SK-N-MC (cell line): ENCODE measurements at regions not wholly inside any gene's neighbourhood (a gene's known extent, or its start where the extent isn't known, plus 50 kb on each side); places are given as distances from the start of the nearest gene placed in this dataset.

Source experiments
- EZH2 ChIP-seq: fragments of 200-600 bp; sonication (generic); IDR thresholded peaks from one replicate; pipeline ENCODE4 v1.6.1; 2017; ENCODE audit warnings: antibody characterized with exemption
- FOXP2 ChIP-seq: optimal IDR thresholded peaks from 2 replicates; pipeline ENCODE3; 2011; ENCODE audit warnings: mild to moderate bottlenecking, moderate library complexity; ENCODE audit not compliant: insufficient read depth; ENCODE audit errors: extremely low read length, control extremely low read depth
- POLR2AphosphoS5 ChIP-seq: IDR thresholded peaks from 2 replicates; pipeline ENCODE4 v1.6.1; 2012; ENCODE audit warnings: mild to moderate bottlenecking, low read depth, low read length, borderline replicate concordance

DNA sequence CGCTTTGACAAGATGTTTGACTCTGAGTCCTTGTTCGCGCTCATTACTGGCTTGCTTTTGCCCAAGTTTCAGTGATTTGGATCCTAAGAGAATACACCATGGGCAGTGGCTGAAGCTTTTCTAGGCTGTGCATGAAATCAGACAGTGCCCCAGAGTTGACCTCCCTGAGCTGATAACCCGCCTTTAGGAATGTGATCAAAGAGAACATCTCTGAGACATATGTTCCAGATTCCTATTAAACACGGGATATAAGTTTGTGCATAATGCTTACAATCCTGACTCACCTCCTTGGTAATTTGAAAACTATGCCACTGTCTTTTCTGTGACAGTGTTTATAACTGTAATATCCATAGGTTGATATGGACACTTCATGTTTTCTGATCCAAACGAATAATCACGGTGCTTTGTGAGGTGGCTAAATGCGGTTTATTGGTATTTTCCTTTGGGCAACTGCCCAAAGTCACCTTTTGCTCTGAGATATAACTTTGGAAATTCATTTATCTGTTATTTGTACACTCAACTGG lies 732.9 kb downstream of the MTRR start:
- TF ChIP-seq POLR2AphosphoS5 (no peak), EZH2 (no peak), FOXP2 (no peak)
